ENCODE measurements at regions not wholly inside any gene's neighbourhood (a gene's known extent, or its start where the extent isn't known, plus 50 kb on each side); places are given as distances from the start of the nearest gene placed in this dataset.

DNA sequence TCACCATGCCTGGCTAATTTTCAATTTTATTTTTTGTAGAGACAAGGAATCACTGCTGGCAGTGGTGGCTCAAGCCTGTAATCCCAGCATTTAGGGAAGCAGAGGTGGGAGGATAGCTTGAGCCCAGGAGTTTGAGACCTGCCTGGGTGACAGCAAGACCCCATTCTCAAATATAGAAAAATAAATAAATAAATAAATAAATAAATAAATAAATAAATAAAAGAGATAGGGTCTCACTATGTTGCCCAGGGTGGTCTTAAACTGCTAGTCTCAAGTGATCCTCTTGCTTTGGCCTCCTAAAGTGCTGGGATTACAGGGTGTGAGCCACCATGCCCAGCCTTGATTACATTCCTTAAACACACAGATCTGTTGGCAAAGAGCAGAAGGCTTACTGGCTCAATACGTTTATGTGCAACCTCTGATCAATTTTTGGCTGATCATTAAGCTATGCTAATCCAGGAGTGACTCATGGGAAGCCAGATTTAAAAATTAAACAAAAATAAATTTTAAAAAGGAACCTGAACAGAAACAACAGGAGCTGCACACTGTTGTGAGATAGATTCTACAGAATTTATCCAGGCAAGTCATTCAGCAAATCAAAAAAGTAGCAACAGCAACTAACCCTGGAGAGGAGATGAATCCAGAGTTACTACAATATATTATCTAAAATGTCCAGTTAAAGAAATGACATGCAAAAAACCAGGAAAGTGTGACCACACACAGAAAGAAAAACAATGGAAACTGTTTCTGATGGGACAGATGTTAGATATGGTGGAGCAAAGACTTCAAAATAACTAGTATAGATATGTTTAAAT is 79.4 kb downstream of the RPE65 start:
- TF ChIP-seq, protein P1, sequence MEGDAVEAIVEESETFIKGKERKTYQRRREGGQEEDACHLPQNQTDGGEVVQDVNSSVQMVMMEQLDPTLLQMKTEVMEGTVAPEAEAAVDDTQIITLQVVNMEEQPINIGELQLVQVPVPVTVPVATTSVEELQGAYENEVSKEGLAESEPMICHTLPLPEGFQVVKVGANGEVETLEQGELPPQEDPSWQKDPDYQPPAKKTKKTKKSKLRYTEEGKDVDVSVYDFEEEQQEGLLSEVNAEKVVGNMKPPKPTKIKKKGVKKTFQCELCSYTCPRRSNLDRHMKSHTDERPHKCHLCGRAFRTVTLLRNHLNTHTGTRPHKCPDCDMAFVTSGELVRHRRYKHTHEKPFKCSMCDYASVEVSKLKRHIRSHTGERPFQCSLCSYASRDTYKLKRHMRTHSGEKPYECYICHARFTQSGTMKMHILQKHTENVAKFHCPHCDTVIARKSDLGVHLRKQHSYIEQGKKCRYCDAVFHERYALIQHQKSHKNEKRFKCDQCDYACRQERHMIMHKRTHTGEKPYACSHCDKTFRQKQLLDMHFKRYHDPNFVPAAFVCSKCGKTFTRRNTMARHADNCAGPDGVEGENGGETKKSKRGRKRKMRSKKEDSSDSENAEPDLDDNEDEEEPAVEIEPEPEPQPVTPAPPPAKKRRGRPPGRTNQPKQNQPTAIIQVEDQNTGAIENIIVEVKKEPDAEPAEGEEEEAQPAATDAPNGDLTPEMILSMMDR (conservative IDR thresholded peaks at IDR 0.05; ENCODE audit: low read depth, low read length), result no peak
- DNase-seq (ENCODE audit: low read depth), result no peak
- no peak overlapping the region for H3K4me3 ChIP-seq (ENCODE audit: low read depth, low read length)

DNA sequence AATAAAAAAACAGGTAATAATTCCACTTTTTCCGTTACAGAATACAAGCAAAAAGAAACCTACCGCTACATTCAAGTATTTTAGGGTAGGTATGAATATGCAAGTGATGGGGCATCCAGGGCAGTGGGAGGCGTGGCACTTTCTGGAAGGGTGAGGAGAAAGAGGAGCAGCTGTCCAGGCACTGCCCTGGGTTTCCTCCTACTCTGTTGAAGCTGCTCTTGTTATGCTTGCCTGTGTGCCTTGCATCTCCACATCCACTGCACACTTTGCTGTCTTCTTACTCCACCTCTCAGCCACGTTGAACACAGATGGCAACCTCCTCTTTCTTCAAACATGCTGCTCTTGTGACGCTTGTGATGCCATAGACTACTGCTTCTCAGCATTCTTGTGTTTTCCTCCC is 83.2 kb downstream of the RPE65 start:
- TF ChIP-seq, protein P1 (conservative IDR thresholded peaks at IDR 0.05; ENCODE audit: low read depth, low read length), result no peak
- DNase-seq (ENCODE audit: low read depth), result no peak
- H3K4me3 ChIP-seq (ENCODE audit: low read depth, low read length), result no peak overlapping the region

DNA sequence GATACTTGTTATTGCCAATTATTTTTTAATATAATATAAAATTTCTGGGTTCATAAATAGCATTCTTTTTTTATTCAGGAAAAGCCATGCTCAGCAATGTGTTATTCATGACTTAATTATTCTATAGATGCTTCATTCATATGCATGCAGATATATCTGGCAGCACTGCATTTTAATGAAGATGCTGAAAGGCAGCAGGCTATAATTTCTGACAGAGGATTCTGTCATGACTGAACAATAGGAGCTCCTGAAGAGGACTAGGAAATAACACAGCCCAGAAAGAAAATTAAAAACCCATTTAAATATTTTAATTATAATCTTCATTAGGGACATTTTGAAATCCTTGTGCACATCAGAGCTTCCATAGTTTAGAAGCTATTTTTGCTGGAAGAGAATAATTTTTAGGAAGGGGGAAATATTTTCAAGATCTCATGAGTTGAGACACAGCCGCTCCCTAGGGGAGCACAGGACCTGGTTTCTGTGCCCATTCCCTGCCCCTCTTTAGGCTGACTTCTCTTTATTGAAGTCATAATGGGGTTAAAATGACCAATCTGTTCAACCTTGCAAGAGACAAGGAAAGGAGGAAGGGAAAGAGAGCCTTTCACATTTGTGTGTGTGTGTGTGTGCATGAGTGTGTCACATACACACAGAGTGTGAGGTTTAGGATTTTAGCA is 83.9 kb downstream of the RPE65 start:
- TF ChIP-seq, protein P1 (conservative IDR thresholded peaks at IDR 0.05; ENCODE audit: low read depth, low read length), result no peak
- DNase-seq (ENCODE audit: low read depth), result no peak
- no peak overlapping the region for H3K4me3 ChIP-seq (ENCODE audit: low read depth, low read length)

DNA sequence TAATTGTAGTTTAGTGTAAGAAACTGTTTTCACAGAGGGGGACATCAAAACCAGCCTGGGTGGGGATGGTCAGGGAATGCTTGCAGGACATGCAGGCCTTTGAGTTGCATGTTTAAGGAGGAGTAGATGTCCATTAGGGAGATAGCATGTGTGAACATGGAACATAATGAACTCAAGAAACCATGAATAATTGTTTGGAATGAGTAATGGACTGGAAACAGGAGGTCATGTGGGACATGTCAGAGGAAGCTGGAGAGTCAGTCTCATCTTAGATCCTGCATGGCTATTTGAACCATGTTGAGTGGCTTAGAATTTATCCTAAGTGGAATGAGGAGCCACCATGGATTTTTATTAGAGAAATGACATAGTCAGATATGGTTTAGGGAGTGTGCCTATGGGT is 86.4 kb downstream of the RPE65 start:
- H3K4me3 ChIP-seq (ENCODE audit: low read depth, low read length), result no peak overlapping the region
- TF ChIP-seq, protein P1 (conservative IDR thresholded peaks at IDR 0.05; ENCODE audit: low read depth, low read length), result no peak
- no peak for DNase-seq (ENCODE audit: low read depth)

DNA sequence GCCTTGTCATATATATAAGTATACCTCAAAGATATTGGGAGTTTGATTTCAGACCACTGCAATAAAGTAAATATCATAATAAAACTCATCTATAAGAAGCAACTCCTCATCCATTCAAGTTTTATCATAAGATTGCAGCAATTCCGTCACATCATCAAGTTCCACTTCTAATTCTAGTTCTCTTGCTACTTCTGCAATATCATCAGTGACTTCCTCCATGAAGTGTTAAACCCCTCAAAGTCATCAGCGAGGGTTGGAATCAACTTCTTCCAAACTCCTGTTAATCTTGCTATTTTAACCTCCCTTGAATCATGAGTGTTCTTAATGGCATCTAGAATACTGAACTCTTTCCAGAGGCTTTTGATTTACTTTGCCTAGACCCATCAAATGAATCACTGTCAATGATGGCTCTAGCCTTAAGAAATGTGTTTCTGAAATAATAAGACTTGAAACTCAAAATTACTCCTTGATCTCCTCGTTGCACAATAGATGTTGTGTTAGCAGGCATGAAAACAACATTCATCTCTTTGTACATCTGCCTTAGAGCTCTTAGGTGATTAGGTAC is 88.3 kb downstream of the RPE65 start:
- no peak for DNase-seq (ENCODE audit: low read depth)
- no peak overlapping the region for H3K4me3 ChIP-seq (ENCODE audit: low read depth, low read length)
- TF ChIP-seq, protein P1 (conservative IDR thresholded peaks at IDR 0.05; ENCODE audit: low read depth, low read length), result no peak

DNA sequence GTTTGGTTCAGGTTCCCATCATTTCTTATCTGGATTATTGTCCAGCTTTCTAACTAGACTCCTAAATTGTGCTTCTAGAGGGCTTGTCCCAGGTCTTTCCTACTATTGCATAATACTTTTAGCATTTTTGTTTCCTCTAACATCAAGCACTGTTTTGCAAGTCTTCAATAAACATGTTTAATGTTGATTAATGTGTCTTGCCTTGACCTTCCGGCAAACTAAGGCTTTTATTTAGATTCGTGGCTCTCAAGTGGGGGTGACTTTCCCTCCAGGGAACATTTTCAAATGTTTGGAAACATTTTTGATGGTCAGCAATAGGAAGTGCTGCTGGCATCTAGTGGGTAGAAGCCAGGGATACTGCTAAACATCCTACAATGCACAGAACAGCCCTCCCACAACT is 90.7 kb downstream of the RPE65 start:
- TF ChIP-seq, protein P1 (conservative IDR thresholded peaks at IDR 0.05; ENCODE audit: low read depth, low read length), result no peak
- no peak for DNase-seq (ENCODE audit: low read depth)
- H3K4me3 ChIP-seq (ENCODE audit: low read depth, low read length), result no peak overlapping the region

All from choroid plexus epithelial cell (primary cell).